ENCODE measurements at regions not wholly inside any gene's neighbourhood (a gene's known extent, or its start where the extent isn't known, plus 50 kb on each side); places are given as distances from the start of the nearest gene placed in this dataset.
"Not testable (repeated sequence)": the region's sequence is repeated elsewhere in the genome, so short reads cannot be mapped to it uniquely, and the experiment has no call there.

- TF ChIP-seq CTCF, POLR2A (IDR thresholded peaks at IDR 0.05): not testable (repeated sequence)
Observed at GRCh38 chr7:73161727-73162126, 75.9 kb upstream of the SPDYE9 start.

Data from suprapubic skin (tissue), 3 donors.